GM18861 (cell line): ENCODE measurements at regions not wholly inside any gene's neighbourhood (a gene's known extent, or its start where the extent isn't known, plus 50 kb on each side); places are given as distances from the start of the nearest gene placed in this dataset.
"Not testable (repeated sequence)": the region's sequence is repeated elsewhere in the genome, so short reads cannot be mapped to it uniquely, and the experiment has no call there.

Source experiments
- ATAC-seq: cut with Tn5 transposase; IDR thresholded peaks from one replicate; pipeline ENCODE4 v1.9.1; 2021; ENCODE audit not compliant: unreplicated experiment

DNA sequence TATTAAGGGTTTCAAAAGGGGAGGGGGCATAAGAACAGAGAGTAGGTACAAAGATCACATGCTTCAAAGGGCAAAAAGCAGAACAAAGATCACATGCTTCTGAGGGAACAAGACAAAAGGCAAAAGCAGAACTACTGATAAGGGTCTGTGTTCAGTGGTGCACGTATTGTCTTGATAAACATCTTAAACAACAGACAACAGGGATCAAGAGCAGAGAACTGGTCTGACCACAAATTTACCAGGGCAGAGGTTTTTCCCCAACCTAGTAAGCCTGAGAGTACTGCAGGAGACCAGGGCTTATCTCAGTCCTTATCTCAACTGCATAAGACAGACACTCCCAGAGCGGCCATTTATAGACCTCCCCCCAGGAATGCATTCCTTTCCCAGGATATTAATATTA is 900.2 kb upstream of the PRKX start:
- not testable (repeated sequence) for ATAC-seq

DNA sequence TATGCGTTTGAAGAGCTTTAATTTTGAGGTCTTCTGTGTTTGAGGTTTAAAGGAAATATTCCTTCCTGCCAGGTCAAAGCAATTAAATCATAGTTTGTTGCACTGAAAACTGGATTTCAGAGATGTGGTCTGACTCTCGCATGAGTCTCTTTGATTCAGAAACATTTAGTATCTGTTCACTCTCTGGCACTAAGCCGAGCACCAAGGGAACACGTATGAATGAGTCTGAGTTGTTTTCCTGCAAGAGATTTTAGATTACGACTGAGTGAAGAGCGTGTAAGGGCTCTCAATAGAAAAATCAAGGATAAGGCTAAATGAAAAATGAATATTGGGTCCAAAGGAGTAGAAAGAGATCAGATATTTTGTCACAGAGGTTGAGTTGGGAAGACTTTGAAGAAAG is 875.4 kb upstream of the PRKX start:
- no peak for ATAC-seq

DNA sequence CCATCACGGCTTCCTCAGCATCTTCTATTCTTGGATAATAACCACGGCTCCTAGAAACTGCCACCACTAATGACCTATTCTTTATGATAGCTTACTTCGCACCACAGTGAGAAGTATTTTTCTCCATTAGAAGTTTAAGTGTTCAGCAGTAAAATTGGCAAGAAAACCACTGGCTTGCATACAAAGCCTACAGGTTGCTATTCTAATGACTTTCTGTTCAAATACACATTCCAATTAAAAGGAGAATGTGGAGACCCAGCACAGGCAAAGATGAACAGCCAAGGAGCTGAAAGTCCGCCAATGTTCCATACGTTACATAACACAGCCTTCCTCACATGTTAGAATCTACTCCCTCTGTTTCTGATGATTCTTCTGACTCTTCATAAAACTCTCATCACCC is 875.0 kb upstream of the PRKX start:
- no peak for ATAC-seq

DNA sequence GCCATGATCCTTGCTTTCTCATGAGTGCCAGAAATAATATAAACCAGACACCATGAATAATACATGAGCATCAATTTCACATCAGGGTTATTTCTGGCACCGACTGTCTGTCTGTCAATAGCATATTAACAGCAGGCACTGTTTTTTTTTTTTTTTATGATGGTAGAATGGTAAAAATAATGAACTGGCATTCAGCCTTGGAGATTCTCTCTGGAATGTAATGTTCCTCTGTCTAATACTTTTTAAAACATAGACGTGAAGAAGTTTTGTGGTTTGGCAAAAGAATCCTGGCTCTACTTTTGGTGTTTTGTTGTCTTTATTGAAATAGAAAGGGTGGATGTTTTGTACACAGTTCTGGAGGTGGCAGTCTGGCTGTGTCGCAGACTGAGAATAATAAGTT is 874.6 kb upstream of the PRKX start:
- ATAC-seq = no peak

DNA sequence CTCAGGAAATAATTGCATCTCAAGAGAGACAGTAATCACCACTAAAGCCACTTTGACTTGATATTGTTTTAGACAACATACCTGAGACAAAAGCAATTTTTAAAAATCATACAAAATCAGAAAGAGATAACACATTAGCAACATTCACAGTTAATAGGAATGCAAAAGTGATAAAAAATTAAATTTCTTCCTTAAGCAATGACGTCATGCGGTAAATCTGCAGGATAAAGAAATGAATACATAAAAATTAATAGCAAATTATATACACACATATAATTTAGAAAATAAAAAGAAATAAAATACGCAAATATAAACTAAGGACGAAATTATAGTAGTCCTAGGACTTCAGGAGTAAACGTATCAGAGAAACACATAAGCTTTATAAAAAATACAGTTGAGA is 866.5 kb upstream of the PRKX start:
- ATAC-seq = no peak

DNA sequence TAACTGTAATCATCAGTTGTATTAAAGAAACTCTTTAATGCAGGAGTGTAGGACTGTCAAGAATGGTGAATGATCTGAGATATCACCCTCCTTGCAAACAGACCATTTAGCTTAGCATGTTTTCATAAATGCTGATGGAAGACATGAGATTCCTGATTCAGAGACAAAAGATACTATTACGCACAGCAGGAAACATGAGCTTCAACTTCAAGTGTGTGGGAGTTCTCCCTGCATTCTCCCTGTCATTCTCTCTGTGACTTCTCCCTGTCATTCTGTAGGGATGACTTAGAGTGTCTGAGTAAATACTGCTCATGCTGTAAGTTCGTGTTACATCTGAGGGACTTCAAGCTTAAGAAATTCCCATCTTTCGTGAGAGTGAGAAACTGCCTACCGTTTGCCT is 866.0 kb upstream of the PRKX start:
- no peak for ATAC-seq

DNA sequence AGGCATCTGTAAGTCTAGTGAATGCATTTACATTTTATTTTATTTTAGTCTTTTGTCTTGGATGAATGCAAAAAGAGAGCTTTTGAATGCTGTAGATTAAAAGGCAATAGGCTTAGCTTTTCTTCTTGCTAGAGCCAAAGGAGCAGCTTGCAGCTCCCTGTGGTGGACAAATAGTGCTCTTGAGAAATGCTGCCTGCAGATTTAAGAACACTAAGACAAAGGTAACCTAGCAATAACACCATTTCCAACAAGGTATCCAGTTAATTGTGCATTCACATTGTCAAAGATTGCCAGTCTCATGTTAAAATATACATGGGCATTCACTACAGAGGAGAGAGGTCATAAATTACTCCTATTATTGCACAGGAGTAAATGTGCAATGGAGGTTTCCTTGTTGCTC is 859.2 kb upstream of the PRKX start:
- ATAC-seq = no peak

DNA sequence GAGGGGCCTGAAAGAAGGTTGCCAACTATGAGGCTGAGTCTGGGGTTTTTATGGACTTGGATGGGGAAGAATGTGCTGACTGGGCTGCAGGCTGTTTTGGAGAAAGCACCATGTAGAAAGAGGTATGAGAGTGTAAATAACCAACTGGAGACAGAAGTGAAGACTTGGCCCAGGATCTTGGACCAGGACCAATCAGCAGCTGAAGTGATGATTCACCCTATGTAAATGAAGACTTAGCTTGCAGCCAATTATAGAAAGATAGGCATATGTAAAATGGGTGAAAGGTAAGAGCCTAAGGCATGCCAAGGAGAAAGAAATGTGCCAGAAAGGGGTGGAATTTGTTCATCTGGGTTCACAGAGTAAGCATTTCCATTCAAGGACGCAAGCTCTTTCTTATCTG is 856.7 kb upstream of the PRKX start:
- no peak for ATAC-seq

DNA sequence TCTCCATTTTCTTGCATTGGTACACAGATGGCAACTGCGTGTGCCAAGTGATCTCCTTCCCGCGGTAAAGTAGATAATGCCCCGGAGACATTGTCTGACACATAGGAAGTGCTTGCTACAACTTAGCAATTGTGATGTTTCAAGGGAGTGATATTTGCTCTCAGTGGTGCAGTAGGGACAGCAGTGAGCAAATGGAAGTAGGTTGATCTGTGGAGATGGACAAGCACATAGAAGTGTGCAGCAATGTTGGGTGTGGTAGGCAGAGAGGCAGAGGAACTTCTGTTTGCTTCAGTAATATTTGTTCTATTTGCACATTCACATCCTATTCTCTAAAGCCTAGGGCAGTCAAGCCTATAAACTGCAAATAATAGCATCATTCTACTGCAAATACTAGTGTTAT is 846.7 kb upstream of the PRKX start:
- no peak for ATAC-seq

DNA sequence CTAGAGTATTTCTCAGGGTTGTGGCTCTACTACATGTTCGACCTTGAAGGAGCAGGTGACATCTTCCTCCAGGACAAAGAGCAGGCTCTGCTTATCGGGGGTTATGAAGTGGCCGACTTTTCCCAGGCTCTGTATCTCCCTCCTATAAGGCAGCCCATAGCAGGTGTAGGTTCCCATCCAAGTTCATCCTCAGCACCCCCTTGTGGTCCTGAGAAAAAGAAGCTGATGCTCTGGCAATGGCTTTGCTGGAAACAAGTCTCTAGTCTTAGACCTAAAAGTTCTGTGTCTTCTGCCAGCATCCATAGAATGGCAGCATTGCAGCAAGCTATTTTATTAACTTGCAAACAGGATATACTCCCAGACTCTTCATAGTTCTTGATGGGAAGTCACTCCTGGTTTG is 836.6 kb upstream of the PRKX start:
- ATAC-seq = no peak

DNA sequence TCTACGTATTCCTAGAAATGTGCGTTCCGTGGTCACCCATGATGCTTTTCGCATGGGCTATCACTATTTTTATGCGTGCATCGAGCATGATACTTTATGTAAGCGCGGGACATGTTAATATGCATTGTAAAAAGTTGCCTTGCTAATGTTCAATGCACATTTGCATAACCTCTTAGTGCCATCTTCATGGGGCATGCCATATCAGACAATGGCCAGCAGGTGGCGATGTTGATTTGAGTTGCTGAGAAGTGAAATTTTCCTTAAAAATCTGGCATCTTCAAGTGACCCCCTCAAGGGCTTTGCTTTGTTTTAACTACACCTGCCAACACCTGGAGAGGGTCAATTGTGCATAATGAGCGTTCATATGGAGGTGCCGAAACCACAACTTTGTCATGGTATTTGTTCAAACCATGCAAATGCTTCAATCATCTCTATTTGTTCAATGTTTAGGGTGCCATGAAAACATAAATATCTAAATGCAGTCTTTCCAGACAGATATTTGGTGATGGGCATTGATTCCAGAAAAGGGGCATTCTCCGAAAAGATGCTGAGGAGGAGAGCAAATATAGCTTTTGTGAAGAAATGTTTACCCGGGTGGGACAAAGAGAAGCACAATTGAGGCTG is 833.9 kb upstream of the PRKX start:
- peak; percentile 63 for ATAC-seq

DNA sequence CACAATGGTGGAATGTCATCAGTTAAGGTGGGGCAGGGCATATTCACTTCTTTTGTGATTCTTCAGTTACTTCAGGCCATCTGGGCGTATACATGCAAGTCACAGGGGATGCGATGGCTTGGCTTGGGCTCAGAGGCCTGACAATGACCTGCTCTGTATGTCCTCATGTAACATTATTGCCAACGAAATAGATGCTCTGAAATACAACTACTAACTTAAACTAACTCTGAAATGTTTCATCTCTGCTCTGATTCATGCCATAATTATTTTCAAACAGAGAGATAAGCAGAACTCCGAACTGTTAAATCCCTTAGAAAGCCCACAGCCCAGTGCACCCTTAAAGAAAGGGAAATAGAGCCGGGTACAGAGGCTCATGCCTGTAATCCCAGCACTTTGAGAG is 832.7 kb upstream of the PRKX start:
- ATAC-seq = not testable (repeated sequence)

DNA sequence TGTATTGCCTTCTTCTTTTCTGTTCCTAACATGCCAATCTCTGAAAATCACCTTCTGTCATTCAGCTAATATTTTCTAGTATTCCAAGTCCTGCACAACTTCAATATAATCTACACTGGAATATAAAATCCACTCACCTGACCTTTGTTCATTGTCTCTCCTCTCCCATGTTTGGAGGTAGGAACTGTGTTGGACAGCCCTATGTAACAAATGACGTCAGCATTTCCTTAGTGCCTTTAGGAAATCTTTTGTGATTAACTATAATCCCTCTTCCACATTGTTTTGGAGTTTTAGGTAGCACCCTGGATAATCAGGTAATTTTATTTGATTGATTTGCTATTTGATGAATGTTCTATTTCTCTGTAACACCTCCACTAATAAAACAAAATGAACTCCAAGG is 814.8 kb upstream of the PRKX start:
- ATAC-seq = no peak

DNA sequence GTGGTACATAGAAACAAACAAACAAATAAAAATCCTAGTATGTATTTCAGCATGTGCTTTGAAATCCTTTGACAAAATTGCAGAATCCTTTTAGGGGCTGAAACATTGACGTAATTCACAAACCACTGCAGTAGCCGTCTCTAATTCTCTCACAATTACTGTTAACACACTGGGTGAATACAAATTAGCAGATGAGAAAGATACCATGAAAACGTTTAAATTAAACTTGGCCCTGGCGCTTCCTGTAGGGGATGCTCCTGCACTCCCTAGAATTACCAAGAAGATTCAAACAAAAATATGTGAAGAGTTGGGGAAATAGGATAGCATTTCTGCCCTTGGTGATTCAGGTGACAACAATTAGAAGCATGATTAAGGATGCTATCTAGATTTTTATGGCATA is 772.5 kb upstream of the PRKX start:
- no peak for ATAC-seq

DNA sequence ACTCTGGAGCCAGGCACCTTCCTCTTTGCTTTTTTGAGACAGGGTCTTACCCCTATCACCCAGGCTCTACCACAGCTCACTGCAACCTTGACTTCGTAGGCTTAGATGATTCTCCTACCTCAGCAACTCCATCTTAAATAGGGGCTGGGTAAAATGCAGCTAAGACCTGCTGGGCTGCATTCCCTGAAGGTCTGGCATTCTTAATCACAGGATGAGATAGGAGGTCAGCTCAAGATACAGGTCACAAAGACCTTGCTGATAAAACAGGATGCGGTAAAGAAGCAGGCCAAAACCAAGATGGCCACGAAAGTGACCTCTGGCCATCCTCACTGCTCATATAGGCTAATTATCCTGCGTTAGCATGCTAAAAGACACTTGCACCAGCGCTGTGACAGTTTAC is 770.8 kb upstream of the PRKX start:
- ATAC-seq = no peak

DNA sequence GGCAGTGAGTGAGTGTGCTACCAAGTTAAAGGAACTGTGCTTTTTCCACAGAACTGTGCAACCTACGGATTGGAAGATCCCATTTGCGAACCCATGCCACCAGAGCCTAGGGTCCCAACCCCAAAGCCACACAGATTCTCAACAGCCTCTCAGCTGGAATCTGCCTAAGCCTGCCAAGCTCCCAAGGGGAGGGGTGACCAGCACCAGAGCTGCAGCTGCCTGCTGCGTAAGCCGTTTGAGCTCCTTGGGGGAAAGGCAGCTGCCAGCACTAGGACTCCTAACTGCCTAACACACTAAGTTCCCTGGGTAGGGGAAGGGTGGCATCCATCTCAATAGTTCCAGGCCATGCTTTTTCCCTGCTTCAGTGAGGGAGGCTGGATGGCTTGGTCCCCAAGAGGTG is 738.1 kb upstream of the PRKX start:
- ATAC-seq = no peak

DNA sequence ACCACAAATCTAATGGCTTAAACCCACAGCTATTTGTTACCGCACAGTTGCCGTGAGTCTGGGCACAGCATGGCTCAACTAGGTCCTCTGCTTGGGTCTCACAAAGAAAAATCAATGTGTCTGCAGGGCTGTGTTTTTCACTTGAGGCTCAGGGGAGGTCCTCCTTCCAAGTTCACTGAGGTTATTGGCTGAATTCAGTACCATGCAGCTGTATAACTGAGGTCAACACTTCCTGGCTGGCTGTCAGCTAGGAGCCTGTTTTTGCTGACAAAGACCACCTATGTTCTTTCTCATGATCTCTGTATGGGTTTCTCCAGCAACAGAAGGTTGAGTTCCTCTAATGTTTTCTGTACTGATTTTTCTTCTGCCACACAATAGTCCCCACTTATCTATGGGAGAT is 736.7 kb upstream of the PRKX start:
- ATAC-seq = no peak

DNA sequence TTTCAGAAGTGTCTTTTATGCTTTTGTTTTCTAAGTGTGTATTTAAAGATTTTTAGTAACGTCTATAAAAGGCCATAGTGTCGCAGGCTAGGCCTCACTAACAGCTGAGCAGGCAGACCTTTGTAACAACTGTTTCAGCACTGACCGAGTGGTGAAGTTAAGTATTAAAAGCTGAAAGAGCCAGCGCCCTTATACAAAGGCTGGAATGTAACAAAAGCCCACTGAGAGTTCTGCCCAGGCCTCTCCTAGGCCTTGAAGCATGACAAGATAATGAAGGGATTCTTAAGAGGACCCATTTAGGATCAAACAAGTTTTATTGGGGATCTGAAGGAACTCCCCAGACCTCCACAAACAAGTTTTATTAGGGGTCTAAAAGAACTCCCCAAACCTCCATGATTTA is 722.5 kb upstream of the PRKX start:
- ATAC-seq = no peak

DNA sequence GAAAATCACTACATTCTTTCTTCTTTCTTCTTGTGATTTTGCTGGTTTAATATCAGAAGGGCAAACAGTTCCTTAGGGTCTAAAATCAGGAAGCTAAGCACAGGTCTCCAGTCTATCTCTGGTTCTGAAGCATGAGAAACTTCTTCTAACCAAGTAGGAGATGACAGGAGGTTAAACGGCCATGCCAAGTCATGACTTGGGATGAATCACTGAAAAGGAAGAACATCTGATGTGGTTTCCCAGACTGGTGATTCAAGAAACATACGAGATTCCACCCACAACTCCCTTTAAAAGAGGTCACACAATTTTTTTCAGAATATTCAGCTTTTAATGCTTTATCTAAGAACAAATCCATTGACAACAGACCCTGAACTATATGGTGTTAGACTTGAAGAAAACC is 684.0 kb upstream of the PRKX start:
- ATAC-seq = no peak

DNA sequence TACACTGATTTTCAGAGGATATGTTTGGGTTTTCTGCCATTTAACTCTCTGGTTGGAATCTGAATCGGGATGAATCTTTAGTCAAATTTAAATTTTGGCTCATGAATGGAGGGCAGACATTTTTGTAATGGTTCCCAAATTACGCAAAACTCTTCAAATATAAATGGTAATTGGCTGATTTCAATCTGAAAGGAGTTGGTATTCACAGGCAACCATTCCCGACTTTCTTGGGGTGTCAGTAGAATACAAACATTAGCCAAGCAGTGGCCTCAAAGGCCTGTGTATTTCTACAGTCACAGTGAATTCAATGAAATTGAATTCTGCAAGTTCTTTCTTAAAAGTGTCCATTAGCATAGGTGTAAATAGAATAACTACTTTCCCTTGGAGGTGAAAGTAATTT is 668.8 kb upstream of the PRKX start:
- ATAC-seq = no peak

DNA sequence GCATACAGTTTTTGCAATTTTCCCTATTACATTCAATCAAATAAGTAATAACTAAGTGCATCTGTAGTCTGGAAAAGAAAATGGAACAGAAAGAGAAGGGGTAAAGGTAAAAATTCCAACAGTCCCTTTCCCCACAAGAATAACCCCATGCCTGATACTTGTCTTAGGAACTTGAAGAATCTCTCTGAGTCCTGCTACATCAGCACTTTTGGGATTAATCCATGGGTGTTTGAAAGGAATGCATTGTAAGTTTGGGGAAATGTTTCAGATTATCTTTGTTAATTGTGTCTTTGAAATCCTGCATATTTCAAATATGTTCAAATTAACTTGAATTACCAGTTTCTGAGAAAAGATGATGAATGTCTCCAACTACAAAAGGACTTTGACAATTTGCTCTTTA is 667.3 kb upstream of the PRKX start:
- ATAC-seq = no peak

DNA sequence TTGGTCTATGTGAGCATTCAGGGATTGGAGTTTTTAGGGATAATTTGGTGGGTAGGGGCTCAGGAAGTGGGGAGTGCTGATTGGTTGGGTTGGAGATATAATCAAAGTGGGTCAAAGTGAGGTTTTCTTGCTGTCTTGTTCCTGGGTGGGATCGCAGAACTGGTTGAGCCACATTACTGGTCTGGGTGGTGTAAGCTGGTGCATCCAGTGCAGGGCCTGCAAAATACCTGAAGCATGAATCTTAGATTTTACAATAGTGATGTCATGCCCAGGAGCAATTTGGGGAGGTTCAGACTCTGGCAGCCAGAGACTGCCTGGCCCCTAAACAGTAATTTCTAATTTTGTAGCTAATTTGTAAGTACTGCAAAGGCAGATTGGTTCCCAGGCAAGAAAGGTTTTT is 665.6 kb upstream of the PRKX start:
- no peak for ATAC-seq

DNA sequence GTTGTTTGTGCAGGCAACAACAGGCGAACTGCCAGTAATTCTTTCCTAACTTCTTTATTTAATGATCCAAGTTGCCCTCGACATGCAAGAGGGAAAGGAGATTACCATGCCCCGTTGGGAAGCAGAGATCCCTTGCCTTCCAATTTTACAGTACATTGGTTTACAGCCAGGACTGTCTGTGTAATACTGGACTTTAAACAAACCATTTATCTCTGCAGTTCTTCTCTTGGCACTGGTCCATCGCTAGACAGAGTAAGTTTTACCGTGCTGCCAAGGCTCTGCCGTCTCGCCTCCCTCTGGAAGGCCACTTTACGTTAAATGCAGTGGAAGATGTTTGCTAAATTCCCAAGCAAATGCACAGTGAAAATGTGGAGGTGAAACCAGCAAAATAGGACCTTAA is 660.3 kb upstream of the PRKX start:
- no peak for ATAC-seq

DNA sequence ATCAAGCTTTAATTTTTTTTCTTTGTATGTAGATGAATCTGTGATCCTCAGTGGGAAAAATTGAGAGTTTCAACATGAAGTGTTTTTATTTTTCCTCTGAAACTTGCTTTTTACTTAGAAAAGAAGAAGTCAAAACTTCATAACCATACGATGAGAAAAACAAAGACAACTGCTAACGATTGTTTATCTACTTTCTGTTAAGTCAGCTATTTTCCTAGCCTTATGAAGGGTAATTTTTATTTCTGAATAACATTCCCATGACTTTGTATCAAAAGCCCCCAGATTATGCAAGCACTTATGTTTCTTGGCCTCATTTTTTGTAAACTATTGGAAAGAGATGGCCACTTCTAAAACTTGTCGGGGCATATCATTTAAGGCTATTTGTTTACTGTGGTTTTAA is 645.1 kb upstream of the PRKX start:
- no peak for ATAC-seq
